ENCODE measurements at regions not wholly inside any gene's neighbourhood (a gene's known extent, or its start where the extent isn't known, plus 50 kb on each side); places are given as distances from the start of the nearest gene placed in this dataset.
A peak's percentile ranks its signal among the peaks of the same experiment; 100 is the strongest.

GRCh38 chr6:105990151-105990550 lies 96.0 kb upstream of the PRDM1 start:
- DNase-seq, result no peak

DNA sequence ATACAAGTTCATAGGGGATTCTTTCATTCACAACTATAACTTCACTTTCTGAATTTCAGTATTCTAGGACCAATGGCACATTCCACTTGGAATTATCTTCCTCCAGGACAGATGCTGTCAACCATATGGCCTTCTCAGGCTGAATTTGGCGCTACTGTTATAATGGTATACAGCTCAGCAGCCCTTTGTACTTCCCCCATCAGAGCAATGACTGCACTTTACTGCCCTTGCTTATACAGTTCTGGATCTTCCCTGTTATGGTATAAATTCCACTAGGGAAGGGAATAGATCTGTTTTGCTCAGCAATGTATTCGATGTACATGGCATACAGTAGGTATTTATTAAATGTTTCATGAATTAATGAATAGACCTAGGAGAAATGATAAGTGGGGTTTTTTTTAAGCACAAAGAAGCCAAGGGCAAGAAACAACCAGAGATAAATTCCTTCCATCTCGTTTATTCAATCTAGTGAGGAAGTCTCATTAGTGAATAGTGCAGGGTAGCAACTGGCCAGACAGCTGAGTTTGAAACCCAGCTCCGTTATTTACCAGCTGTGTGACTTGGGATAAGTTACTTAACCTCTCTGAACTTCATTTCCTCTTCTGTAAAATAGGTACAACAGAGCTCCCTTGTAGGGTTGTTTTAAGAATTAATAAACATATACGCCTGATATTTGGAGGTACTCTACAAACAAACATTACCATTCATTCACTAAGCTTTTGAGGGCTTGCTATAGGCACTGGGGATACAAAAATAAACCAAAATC lies 97.1 kb upstream of the PRDM1 start:
- no peak for DNase-seq

DNA sequence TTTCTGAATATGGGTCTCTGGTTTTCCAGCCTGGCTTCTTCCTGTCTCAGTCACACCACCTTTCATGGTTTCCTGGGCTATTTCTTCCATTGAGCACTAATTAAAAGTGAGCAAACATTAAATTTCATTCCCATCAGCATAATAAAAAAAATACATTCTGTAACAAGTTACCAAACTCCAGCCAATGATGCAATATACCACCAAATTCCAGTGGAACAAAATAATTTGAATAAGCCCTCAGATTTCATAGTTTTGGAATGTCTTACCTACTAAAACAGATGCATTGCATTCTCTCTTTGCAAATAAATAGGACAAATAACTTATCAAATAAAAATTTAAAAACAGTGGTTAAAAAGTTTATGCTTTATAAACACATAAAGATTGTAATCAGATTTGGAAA lies 97.8 kb upstream of the PRDM1 start:
- no peak for DNase-seq

DNA sequence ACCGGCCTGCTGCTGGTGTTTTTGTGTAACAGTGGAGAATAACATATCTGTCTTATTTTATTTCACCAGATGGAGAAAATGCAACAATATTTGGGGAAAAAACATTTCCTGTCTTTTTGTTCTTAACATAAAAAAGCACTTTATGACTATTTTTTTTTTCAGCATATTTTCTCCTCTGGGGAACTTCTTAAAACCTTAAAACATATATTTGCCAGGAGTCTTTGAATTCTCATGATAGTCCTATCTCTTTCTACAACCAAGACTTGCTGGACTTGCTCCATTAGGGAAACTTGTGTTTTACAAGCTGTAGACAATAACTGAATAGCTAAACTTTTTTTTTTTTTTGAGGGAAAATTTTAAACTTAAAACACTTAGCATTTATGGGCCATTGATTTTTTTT lies 98.6 kb upstream of the PRDM1 start:
- no peak for DNase-seq

GRCh38 chr6:105986998-105987397 lies 99.1 kb upstream of the PRDM1 start:
- DNase-seq, result no peak

GRCh38 chr6:105985816-105986632 lies 100.1 kb upstream of the PRDM1 start:
- DNase-seq, result peak in 1 of 14 donors; percentile 2

DNA sequence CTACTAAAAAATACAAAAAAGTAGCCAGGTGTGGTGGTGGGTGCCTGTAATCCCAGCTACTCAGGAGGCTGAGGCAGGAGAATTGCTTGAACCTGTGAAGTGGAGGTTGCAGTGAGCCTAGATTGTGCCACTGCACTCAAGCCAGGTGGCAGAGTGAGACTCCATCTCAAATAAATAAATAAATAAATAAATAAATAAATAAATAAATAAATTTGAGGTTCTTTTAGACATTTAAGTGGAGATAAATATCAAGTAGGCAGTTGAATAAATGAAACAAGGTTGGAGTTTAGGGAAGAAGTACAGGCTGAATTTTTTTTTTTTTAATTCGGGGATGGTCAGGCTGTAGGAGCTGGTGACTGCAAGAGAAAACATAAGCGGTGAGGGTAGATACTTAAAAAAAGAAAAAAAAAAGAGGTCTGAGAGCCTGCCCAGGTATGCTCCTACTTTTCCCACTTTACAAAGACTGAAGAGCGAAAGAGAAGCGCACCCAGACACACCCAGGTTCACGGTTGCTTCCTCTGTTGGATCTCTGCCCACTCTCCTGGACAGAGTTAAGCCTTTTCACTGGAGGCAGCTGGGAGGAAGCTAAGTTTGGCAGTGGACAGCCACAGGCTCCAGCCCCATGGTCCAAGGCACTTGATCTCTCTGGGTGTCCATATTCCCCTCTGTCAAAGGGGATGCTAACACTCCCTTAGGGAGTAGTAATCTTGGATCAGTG lies 100.9 kb upstream of the PRDM1 start:
- DNase-seq, result no peak

DNA sequence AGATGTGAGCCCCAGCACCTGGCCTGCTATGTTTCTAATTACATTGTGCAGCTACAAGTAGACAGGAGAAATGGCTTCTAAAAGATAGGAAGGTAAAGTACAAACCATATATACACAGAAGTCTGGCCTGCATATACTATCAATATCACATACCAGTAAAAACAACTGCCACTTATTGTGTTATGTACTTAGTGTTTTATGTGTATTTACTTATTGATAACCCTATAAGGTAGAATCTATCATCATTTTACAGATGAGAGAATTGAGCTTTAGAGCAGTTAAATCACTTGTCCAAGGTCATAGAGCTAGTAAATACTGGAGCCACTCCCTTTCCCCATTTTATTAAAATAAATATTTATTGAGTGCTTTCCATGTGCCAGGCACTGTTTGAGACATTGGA lies 102.4 kb upstream of the PRDM1 start:
- DNase-seq, result no peak

- no peak for DNase-seq
Observed at GRCh38 chr6:105982761-105983540, 103.2 kb upstream of the PRDM1 start.

- no peak for DNase-seq
Observed at GRCh38 chr6:105981888-105982358, 104.2 kb upstream of the PRDM1 start.

DNA sequence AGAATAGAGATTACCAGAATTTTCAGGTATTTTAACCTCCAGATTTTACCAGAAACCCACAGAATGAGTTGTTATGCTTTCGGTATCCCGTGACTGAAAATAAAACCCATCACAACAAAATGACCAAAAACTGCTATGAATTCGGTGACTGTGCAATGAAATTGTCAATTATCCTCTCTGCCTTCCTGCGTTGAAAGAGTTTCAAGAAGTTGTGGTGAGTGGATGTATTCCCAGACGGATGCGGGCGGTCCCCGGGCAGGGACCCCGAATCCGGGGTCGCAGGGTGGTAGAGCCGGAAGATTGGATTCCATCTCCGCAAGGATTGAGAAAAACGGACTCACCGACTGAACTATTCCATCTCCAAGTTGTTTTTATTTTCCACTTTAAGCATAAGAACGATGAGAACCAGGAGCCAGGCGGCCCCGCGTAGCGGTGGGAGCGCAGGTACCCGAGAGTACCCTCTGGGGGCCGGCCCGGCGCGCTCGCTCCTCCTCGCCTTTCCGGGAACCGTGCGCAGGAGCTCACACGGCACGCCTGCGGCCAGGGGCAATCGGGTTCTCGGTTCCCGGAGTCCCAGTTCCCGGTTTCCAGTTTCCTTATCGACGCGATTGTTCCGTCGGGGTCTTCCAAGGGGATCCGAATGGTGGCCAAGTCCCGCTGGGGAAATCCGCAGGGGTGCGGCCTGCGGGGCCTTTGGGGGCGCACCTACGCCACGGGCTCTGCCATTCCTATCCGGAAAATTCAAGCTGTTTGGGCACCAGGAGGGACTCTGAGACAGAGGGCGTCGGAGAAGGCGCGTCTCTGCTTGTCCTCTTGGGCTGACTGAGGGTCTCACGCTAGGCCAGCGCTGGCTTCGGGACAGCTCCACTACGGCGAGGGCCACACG lies 104.9 kb upstream of the PRDM1 start:
- no peak for DNase-seq

DNA sequence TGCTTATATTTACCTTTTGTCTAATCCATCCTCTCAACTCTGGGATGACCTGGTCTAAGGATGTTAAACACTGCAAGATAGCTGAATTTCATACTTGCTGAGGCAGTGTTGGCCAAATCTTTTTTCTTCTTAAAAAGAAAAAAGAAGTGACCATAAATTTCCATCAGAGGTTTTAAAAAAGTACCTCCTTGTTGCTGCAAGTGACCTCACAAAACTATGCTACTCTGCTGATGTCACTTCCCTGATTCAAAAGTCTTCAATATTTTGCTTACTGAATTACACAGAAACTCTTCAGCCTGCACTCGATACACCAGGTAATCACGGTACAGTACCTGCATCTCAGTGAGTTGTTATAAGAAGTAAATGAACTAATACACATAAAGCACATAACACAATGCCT lies 107.2 kb upstream of the PRDM1 start:
- no peak for DNase-seq

- DNase-seq, result no peak
Observed at GRCh38 chr6:105977934-105978504, 108.1 kb upstream of the PRDM1 start.

DNA sequence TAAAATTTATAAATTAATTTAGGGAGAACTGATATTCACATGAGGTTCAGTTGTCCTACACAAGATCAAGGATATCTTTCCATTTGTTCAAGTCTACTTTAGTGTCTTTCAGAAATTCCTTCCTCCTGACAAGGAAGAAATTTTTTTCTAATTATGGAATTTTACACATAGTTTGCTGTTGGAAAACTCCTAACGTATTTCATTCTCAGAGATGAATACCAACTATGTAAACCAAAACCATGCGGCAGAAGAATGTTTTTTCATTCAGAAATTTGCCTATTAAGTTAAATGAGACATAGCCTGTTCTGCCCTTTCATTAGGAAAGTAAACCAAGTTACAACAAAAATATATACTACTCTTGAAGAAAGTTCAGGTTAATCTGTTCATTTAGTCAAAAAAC lies 111.2 kb upstream of the PRDM1 start:
- no peak for DNase-seq

- DNase-seq, result no peak
Observed at GRCh38 chr6:105972440-105972839, 113.7 kb upstream of the PRDM1 start.

- no peak for DNase-seq
Observed at GRCh38 chr6:105968603-105969333, 117.4 kb upstream of the PRDM1 start.

DNA sequence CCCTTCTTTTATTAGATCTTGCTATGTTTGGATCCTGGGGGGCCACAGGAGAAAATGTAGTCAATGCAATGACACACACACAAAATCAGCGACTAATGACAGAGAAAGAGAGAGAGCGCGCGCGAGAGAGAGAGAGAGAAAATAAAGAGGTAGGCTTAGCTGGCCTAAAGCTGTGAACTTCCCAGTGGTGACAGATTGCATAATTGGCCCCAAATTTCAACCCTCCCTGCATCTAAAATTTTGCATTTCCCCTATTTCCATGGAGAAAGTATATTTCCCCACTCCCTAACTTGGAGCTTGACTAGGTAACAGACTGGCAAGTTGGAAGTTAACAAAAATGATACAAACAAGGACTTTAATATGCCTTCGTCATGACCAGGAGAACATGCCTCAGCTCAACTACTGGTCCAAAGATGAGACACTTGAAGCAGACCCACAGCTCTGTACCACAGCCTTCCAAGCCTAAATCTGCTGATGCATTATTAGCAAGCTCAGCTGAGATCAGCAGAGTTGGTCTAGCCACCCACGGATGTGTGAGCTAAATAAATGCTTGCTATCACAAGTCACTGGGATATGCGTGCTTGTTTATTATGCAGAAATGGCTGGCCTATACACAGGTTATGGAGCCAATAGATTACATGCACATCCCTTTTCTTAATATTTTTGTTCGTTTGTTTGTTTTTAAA lies 118.1 kb upstream of the PRDM1 start:
- DNase-seq, result no peak

DNA sequence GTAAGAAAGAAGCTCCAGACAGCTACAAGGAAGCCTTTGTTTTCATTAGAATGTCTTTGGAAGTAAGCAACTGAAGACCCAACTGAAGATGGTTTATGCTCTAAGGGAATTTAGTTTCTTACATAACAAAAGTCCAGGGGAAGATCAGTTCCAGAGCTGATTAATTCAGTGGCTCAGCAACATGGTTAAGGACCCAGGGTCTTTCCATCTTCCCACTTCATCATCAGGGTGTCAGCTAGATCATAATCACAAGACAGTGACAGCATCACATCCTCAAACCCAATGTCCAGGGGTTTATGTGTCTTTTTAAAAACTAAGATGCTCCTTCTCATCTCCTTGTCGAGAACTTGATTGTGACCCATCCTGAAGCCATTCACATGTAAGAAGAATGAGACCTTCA lies 119.7 kb upstream of the PRDM1 start:
- DNase-seq, result no peak

DNA sequence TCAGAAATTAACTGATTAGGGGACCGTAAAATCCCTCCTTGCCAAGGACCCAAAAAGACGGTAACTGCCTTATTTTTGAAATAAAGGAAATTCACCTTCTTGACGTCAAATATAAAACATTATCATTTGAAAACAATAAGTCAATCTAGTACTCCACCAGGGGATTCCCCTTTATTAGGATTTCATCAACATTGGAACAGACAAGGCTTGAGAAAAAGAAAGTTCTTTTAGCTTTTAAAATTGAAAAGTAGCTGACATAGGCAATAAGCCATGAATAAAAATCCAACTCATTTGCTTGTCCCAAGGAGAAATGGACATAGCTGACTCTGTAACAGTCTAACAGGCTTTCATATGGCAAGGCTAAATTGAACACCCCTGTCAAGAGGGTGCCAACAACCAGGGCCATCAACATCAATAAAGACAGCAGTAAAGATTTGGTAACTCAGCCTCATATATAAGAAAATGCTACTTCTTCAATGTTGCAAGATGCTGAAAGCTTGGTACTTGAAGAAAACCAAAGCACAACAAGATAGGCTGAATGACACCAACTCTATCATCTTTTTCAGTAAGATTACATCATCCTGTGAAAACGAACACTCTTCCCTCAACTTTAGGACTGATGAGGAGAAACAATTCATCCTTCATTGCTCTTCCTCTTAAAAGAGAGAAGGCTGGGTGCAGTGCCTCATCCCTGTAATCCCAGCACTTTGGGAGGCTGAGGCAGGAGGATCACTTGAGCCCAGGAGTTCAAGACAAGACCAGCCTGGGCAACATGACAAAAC lies 121.0 kb upstream of the PRDM1 start:
- DNase-seq, result no peak
